ENCODE measurements at regions not wholly inside any gene's neighbourhood (a gene's known extent, or its start where the extent isn't known, plus 50 kb on each side); places are given as distances from the start of the nearest gene placed in this dataset.

DNA sequence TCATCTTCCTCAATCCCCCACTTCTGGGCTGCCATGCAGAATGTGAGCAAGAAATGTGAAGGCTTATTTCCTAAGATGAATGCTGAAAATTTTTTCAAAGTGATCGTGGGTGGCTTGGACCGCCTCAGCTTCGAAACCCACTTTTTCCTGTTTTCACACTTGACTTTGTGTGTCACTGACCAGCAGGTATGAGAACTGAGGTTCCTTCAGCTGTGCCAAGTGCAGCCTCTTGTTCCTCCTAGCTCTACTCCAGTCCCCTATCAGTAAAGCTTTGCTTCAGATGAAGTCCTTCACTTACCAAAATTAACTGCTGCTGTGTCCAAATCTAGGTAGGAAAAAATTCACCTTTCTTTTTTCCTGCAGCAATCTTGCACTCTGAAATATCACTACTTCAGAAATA lies 382.6 kb downstream of the DTWD2 start:
- Histone ChIP-seq H3K4me2 (ENCODE audit: control insufficient read depth, insufficient read depth) (no peak overlapping the region), H3K27ac (ENCODE audit: control insufficient read depth, insufficient read depth) (no peak overlapping the region), H3K27me3 (replicated peaks in 1 of 2; ENCODE audit: control insufficient read depth in 2 of 2, insufficient read depth in 2 of 2, low read length in 1 of 2) (no peaks in the 10 kb centered on the region), H3K9ac (ENCODE audit: control insufficient read depth, insufficient read depth, low read length) (no peak overlapping the region), H3K36me3 (ENCODE audit: control insufficient read depth in 2 of 2, insufficient read depth in 2 of 2, low read length in 1 of 2) (no peaks in the 10 kb centered on the region), H3K4me1 (ENCODE audit: control insufficient read depth, insufficient read depth, low read length) (no peaks in the 10 kb centered on the region), H3K79me2 (ENCODE audit: control insufficient read depth, insufficient read depth, low read length) (no peaks in the 10 kb centered on the region), H3K9me3 (replicated peaks; ENCODE audit: control insufficient read depth, insufficient read depth, low read length) (no peaks in the 10 kb centered on the region), H2AFZ (ENCODE audit: control insufficient read depth, low read depth, low read length) (no peak overlapping the region), H4K20me1 (ENCODE audit: control insufficient read depth, insufficient read depth) (no peaks in the 10 kb centered on the region), H3K4me3 (no peak overlapping the region)
- in situ Hi-C loops (cut with MboI): loop anchor here (25.0 kb wide), 1 partner anchor 1143 kb away; no protein-coding TSS in a partner anchor
- no peak for ATAC-seq
- POLR2A ChIA-PET: no interaction called here
- CTCF ChIA-PET: interaction anchor here (1.1 kb wide), 1 partner anchor 187 kb away, joined by 3 read pairs; no protein-coding TSS in a partner anchor
- no peak for FAIRE-seq
- WGBS (ENCODE audit: insufficient coverage, insufficient replicate concordance, low lambda C conversion rate, missing lambda C conversion rate): 13% methylated on average over 3 of the region's 3 CpGs
- RAD21 ChIA-PET (ENCODE audit: unreplicated experiment): no interaction called here
- DNase-seq (ENCODE audit: low read depth, low spot score): no peak
- TF ChIP-seq BCL11A (IDR thresholded peaks at IDR 0.05; ENCODE audit: low read depth, low read length): no peak
- TF ChIP-seq, protein P1, sequence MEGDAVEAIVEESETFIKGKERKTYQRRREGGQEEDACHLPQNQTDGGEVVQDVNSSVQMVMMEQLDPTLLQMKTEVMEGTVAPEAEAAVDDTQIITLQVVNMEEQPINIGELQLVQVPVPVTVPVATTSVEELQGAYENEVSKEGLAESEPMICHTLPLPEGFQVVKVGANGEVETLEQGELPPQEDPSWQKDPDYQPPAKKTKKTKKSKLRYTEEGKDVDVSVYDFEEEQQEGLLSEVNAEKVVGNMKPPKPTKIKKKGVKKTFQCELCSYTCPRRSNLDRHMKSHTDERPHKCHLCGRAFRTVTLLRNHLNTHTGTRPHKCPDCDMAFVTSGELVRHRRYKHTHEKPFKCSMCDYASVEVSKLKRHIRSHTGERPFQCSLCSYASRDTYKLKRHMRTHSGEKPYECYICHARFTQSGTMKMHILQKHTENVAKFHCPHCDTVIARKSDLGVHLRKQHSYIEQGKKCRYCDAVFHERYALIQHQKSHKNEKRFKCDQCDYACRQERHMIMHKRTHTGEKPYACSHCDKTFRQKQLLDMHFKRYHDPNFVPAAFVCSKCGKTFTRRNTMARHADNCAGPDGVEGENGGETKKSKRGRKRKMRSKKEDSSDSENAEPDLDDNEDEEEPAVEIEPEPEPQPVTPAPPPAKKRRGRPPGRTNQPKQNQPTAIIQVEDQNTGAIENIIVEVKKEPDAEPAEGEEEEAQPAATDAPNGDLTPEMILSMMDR (IDR thresholded peaks at IDR 0.05 in 2 of 3, conservative IDR thresholded peaks at IDR 0.05 in 1 of 3; ENCODE audit: control insufficient read depth in 2 of 3, extremely low read depth in 1 of 3, insufficient read depth in 1 of 3, low read depth in 3 of 3, low read length in 3 of 3): no peak
- TF ChIP-seq RB1 (IDR thresholded peaks at IDR 0.05; ENCODE audit: borderline replicate concordance): no peak
- TF ChIP-seq RCOR1 (conservative IDR thresholded peaks at IDR 0.05; ENCODE audit: low read depth, low read length): no peak
- TF ChIP-seq NR2C1 (IDR thresholded peaks at IDR 0.05): no peak
- TF ChIP-seq IRF4 (IDR thresholded peaks at IDR 0.05; ENCODE audit: low read depth, low read length): no peak
- no peak for TF ChIP-seq MTA2 (IDR thresholded peaks at IDR 0.05; ENCODE audit: low read depth)
- TF ChIP-seq PAX8 (IDR thresholded peaks at IDR 0.05): no peak
- no peak for TF ChIP-seq SREBF1 (IDR thresholded peaks at IDR 0.05; ENCODE audit: low read length)
- no peak for TF ChIP-seq NFYB (IDR thresholded peaks at IDR 0.05; ENCODE audit: insufficient read depth, low read depth, low read length)
- no peak for TF ChIP-seq IKZF2 (IDR thresholded peaks at IDR 0.05)
- no peak for TF ChIP-seq NFYA (IDR thresholded peaks at IDR 0.05; ENCODE audit: borderline replicate concordance, low read depth, low read length)
- TF ChIP-seq POU2F2 (IDR thresholded peaks at IDR 0.05; ENCODE audit: borderline replicate concordance, low read depth, low read length): no peak
- intact Hi-C loops (cut with micrococcal nuclease; ENCODE audit: unreplicated experiment): no loop called here
- SMC1A ChIA-PET (ENCODE audit: uncharacterized antibody, unreplicated experiment): interaction anchor here (2.2 kb wide), 1 partner anchor 186 kb away, joined by 8 read pairs; no protein-coding TSS in a partner anchor
- BruUV-seq (replicated peaks): no TSS peak

All from GM12878 (cell line).